Activated naive CD4-positive, alpha-beta T cell treated with anti-CD3 and anti-CD28 coated beads, Interleukin-2, amount 50 U/mL, for 24 hours (primary cell): ENCODE measurements at regions not wholly inside any gene's neighbourhood (a gene's known extent, or its start where the extent isn't known, plus 50 kb on each side); places are given as distances from the start of the nearest gene placed in this dataset.
"Not testable (repeated sequence)": the region's sequence is repeated elsewhere in the genome, so short reads cannot be mapped to it uniquely, and the experiment has no call there.

Source experiments
- H3K27ac Mint-ChIP-seq: one replicate; pipeline ENCODE4 v1.8.0; 2021; ENCODE audit warnings: mild to moderate bottlenecking, mixed read lengths
- H3K27me3 Mint-ChIP-seq: one replicate; pipeline ENCODE4 v1.8.0; 2021; ENCODE audit warnings: mixed read lengths
- H3K36me3 Mint-ChIP-seq: one replicate; pipeline ENCODE4 v1.8.0; 2021; ENCODE audit warnings: mixed read lengths
- H3K4me1 Mint-ChIP-seq: one replicate; pipeline ENCODE4 v1.8.0; 2021; ENCODE audit warnings: mixed read lengths
- H3K4me3 Mint-ChIP-seq: one replicate; pipeline ENCODE4 v1.8.0; 2021; ENCODE audit warnings: mild to moderate bottlenecking, mixed read lengths
- H3K9me3 Mint-ChIP-seq: one replicate; pipeline ENCODE4 v1.8.0; 2021; ENCODE audit warnings: mixed read lengths

GRCh38 chr2:203621981-203622515 is 84.4 kb upstream of the CD28 start:
- Mint-ChIP-seq H3K4me1 (peaks cover 16% of the 10 kb centered on the region), H3K9me3 (no peaks in the 10 kb centered on the region), H3K27ac (no peak overlapping the region), H3K36me3 (no peaks in the 10 kb centered on the region), H3K4me3 (no peak overlapping the region), H3K27me3 (no peaks in the 10 kb centered on the region)

GRCh38 chr2:203623096-203623495 is 83.3 kb upstream of the CD28 start:
- H3K4me1 Mint-ChIP-seq = peaks cover 16% of the 10 kb centered on the region
- H3K36me3 Mint-ChIP-seq = no peaks in the 10 kb centered on the region
- H3K27me3 Mint-ChIP-seq = no peaks in the 10 kb centered on the region
- H3K9me3 Mint-ChIP-seq = no peaks in the 10 kb centered on the region
- no peak overlapping the region for H3K4me3 Mint-ChIP-seq
- H3K27ac Mint-ChIP-seq = peak overlapping the region; percentile 30

- Mint-ChIP-seq H3K4me3 (no peak overlapping the region), H3K27me3 (no peaks in the 10 kb centered on the region), H3K27ac (no peak overlapping the region), H3K9me3 (no peaks in the 10 kb centered on the region), H3K4me1 (peaks cover 16% of the 10 kb centered on the region), H3K36me3 (no peaks in the 10 kb centered on the region)
Measured at GRCh38 chr2:203623661-203624060, 82.8 kb upstream of the CD28 start.

DNA sequence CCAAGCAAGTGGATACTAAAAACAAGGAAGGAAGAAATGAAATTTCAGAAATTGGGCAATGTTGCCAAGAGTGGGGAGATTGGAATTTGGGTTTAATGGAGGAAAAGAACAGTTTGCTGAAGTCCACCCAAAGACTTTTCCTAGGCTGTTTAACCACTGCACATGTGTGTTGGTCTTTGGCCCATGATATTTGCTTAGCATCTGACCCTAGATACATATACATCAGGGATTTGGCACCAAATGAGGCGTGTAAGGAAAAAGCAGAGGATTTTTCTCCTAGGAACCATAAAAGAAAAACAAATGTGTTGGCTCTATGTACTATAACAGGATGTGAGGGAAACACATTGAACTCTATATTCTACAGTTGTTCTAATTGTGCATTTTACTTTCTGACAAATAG is 80.7 kb upstream of the CD28 start:
- Mint-ChIP-seq H3K4me1 (peaks cover 16% of the 10 kb centered on the region), H3K9me3 (no peaks in the 10 kb centered on the region), H3K27ac (no peak overlapping the region), H3K4me3 (no peak overlapping the region), H3K27me3 (no peaks in the 10 kb centered on the region), H3K36me3 (no peaks in the 10 kb centered on the region)

DNA sequence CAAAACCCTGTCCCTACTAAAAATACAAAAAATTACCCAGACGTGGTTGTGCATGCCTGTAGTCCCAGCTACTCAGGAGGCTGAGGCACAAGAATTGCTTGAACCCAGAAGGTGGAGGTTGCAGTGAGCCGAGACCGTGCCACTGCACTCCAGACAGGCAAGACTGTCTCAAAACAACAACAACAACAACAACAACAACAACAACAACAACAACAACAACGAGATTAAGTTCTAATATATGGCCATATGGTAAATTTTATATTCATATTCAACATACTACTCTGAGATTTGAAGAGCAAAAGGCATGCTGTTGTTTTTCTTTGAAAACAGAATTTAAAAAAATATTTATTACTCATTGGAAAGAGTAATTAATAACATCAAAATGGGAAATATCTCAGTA is 80.2 kb upstream of the CD28 start:
- not testable (repeated sequence) for H3K36me3 Mint-ChIP-seq, H3K9me3 Mint-ChIP-seq, H3K27ac Mint-ChIP-seq, H3K4me3 Mint-ChIP-seq, H3K27me3 Mint-ChIP-seq
- peaks cover 16% of the 10 kb centered on the region for H3K4me1 Mint-ChIP-seq

DNA sequence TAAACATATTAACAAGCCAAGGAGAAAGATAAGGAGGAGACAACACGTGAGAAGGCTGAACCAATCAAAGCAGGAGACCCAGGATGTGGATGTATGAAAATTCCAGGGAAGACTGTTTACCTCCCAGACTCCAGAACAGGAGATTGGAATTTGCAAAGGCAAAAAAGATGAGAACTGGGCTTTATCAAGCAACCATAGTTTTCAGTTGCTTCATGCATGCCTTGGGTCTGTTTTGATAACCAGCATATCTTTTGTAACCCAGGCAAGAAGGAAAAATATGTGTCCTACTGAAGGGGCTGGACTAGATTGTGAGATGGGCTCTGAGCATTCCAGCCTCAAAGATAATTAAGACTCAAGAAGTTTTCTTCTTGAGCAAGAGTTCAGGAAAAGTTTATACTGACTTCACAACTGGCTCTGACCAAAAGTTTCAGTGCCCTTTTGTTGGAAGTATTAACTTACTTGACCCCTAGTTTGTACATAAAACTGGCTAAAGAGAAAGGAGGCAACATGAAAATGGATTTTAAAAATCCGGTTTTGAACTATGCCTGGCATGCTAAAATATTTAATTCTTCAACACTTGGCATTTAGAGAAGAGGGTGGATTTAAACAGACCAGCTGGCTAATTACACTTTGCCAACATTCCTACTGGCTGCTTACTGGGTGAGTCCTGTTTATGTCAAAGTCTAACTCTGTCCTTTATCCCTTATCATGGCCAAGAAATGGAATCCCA is 79.3 kb upstream of the CD28 start:
- Mint-ChIP-seq H3K36me3 (no peaks in the 10 kb centered on the region), H3K27me3 (no peaks in the 10 kb centered on the region), H3K9me3 (no peaks in the 10 kb centered on the region), H3K27ac (no peak overlapping the region), H3K4me1 (peaks cover 16% of the 10 kb centered on the region), H3K4me3 (no peak overlapping the region)

DNA sequence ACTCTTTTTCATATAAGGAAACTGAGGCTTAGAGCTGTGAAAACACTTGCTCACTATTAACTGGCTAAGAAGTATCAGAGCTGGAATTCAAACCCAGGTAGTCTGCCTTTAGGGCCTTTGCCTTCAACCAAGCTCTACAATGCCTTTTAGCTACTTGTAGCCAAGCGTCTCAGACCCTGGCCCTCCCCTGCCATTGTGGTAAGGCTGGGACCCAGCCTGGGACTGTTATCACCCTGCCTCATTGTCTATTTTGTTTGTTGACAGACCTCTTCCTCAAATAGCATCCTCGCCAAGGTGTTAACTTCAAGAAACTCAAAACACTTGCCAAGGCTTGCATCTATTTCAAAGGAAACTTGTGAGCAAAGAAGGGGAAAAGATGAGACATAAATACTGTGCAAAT is 76.7 kb upstream of the CD28 start:
- H3K27me3 Mint-ChIP-seq = no peaks in the 10 kb centered on the region
- H3K4me1 Mint-ChIP-seq = no peaks in the 10 kb centered on the region
- H3K9me3 Mint-ChIP-seq = no peaks in the 10 kb centered on the region
- H3K27ac Mint-ChIP-seq = no peak overlapping the region
- no peak overlapping the region for H3K4me3 Mint-ChIP-seq
- no peaks in the 10 kb centered on the region for H3K36me3 Mint-ChIP-seq

DNA sequence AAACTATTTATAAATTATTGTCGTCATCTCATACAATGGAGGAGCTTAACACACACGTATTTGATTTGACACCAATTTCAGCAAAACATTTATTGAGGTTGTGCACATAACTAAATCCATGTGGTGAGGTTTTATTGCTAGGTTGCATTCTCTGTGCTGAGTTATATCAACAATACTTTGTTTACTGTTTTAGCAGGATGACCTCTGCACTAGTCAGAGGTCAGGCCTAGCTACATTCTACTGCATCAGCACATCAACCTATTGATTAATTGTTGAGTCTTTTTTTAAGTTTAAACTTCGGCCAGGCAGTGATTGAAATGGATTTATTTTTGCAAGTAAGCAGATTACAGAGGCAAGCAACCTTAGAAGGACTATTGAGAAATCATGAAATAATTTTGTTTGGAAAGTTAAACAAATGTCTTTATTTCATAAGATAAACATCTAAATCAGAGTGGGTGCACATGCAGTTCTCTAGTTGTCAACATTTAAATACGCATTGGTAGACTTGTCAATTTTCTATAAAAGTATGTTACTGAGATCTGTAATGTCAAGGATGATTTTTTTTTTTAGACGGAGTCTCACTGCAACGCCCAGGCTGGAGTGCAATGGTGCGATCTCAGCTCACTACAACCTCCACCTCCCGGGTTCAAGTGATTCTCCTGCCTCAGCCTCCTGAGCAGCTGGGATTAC is 75.2 kb upstream of the CD28 start:
- Mint-ChIP-seq H3K36me3 (no peaks in the 10 kb centered on the region), H3K27me3 (no peaks in the 10 kb centered on the region), H3K4me3 (no peak overlapping the region), H3K9me3 (no peaks in the 10 kb centered on the region), H3K4me1 (no peaks in the 10 kb centered on the region), H3K27ac (no peak overlapping the region)

DNA sequence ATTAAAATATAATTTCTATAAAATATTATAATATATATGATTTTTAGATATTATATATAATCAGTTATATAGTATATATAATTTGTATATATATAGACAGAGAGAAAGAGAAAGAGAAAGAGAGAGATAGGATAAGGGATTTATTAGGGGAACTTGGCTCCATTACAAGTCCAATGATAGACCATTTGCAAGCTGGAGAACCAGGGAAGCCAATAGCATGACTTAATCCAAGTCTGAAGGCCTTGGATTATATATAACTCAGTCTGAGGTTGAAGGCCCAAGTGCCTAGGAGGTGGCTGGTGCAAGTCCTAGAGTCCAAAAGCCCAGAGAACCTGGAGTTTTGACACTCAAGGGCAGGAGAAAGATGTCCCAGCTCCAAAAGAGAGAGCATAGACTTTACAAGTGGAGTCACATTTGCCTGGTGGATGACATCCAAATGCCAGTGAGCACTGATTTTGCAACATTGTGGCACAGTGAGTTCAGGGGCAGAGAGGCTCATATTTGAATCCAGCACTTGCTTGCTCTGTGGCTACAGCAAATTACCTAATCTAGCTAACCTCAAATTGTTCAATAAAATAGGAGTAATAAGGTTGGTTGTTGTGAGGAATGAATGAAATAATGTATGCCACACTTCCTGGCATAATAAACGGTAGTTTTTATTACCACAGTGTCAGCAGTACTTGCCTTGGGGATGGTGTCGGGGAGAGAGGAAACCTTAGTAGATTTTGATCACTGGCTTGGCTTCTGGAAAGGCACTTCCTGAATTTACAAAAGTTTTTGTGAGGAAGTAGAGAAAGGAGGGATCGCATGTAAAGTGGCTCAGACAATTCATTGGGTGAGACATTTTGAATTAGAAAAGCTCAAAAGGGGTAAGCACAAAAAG is 69.6 kb upstream of the CD28 start:
- no peaks in the 10 kb centered on the region for H3K27me3 Mint-ChIP-seq
- no peak overlapping the region for H3K4me3 Mint-ChIP-seq
- peak overlapping the region; percentile 80 for H3K27ac Mint-ChIP-seq
- no peaks in the 10 kb centered on the region for H3K9me3 Mint-ChIP-seq
- peaks cover 27% of the 10 kb centered on the region for H3K4me1 Mint-ChIP-seq
- no peaks in the 10 kb centered on the region for H3K36me3 Mint-ChIP-seq

DNA sequence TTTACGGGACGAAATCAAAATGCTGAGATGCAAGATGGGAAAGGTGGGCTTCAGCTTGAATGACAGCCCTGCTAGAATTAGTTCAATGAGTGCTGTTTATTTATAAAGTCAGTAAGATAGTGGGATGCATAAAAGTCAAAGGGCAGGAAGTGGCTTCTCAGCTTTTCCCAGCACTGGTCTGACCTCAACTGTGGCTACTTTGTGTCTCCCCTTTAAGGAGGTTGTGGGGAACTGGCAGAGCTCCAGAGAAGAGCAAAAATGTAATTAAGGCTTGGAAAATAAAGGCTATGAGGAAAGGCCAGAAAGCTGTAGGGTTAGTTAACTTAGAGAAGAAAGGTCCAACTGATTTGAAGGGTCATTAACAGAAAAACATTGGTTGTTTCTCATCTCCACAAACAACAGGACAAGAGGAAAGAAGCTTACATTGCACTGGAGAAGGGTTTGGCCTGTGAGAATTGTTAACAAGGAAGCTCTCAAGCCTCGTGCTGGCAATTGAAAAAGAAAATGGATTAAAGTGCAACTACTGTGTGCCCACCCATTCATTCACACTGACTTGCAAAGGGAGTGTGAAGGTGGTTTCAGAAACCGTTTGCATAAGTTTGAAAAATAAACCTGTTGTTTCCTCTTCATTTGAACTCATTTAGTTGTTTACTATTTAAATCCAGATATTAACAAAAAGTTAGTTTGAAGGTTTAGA is 68.8 kb upstream of the CD28 start:
- Mint-ChIP-seq H3K27ac (peak overlapping the region; percentile 80), H3K4me1 (peaks cover 27% of the 10 kb centered on the region), H3K4me3 (no peak overlapping the region), H3K36me3 (no peaks in the 10 kb centered on the region), H3K9me3 (no peaks in the 10 kb centered on the region), H3K27me3 (no peaks in the 10 kb centered on the region)

DNA sequence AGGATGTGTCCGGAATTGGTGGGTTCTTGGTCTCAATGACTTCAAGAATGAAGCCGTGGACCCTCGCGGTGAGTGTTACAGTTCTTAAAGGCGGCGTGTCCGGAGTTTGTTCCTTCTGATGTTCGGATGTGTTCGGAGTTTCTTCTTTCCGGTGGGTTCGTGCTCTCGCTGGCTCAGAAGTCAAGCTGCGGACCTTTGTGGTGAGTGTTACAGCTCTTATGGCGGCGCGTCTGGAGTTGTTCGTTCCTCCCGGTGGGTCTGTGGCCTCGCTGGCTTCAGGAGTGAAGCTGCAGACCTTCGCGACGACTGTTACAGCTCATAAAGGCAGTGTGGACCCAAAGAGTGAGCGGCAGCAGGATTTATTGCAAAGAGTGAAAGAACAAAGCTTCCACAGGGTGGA is 64.6 kb upstream of the CD28 start:
- H3K9me3 Mint-ChIP-seq, H3K27me3 Mint-ChIP-seq, H3K36me3 Mint-ChIP-seq, H3K27ac Mint-ChIP-seq, H3K4me3 Mint-ChIP-seq: not testable (repeated sequence)
- H3K4me1 Mint-ChIP-seq = peaks cover 23% of the 10 kb centered on the region

- not testable (repeated sequence) for H3K27me3 Mint-ChIP-seq, H3K9me3 Mint-ChIP-seq, H3K36me3 Mint-ChIP-seq, H3K27ac Mint-ChIP-seq, H3K4me3 Mint-ChIP-seq
- peaks cover 13% of the 10 kb centered on the region for H3K4me1 Mint-ChIP-seq
Measured at GRCh38 chr2:203642841-203643240, 63.6 kb upstream of the CD28 start.

GRCh38 chr2:203645831-203646230 is 60.6 kb upstream of the CD28 start:
- no peaks in the 10 kb centered on the region for H3K27me3 Mint-ChIP-seq
- H3K27ac Mint-ChIP-seq = no peak overlapping the region
- no peaks in the 10 kb centered on the region for H3K36me3 Mint-ChIP-seq
- H3K4me1 Mint-ChIP-seq = peaks cover 13% of the 10 kb centered on the region
- H3K4me3 Mint-ChIP-seq = no peak overlapping the region
- no peaks in the 10 kb centered on the region for H3K9me3 Mint-ChIP-seq

DNA sequence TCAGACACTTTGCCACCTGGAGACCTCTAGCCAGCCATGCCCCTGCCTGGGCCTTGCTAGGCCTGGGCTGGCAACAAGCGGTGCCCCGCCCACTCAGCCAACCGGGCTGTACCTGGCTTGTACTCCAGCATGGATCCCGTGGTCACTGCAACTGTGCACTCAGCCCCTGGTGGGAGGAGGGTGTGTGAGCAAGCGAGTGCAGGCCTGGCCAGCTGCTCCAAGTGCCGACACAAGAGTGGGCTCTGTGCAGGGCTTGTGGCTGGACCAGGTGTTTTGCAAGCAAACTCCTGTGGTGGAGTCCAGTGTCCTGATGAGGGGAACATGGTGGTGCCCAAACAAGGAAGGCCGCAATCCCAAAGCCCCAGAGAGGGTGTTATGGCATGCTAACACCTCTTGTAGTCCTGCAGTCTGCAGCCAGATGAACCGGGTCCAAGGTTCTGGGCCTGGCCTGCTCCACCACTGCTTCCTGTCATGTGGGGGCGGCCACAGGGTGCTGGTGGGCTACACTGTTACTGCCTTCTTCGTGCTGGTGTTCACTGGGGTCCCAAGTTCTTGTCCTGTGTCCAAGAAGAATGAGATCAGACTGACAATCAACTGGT is 60.1 kb upstream of the CD28 start:
- Mint-ChIP-seq H3K4me3 (no peak overlapping the region), H3K4me1 (peaks cover 13% of the 10 kb centered on the region), H3K9me3 (no peaks in the 10 kb centered on the region), H3K27me3 (no peaks in the 10 kb centered on the region), H3K36me3 (no peaks in the 10 kb centered on the region), H3K27ac (no peak overlapping the region)

- Mint-ChIP-seq H3K36me3 (no peaks in the 10 kb centered on the region), H3K4me3 (no peak overlapping the region), H3K27me3 (no peaks in the 10 kb centered on the region), H3K4me1 (peaks cover 16% of the 10 kb centered on the region), H3K27ac (no peak overlapping the region), H3K9me3 (no peaks in the 10 kb centered on the region)
Measured at GRCh38 chr2:203646961-203647360, 59.5 kb upstream of the CD28 start.
